HFFc6 (cell line): ENCODE measurements at regions not wholly inside any gene's neighbourhood (a gene's known extent, or its start where the extent isn't known, plus 50 kb on each side); places are given as distances from the start of the nearest gene placed in this dataset.

Source experiments
- DNase-seq: peaks from one replicate; pipeline ENCODE4 v3.0.0-alpha.2; 2018
- H3K27ac Mint-ChIP-seq: 2 replicates; pipeline ENCODE4 v1.8.0; 2020; ENCODE audit warnings: mild to moderate bottlenecking, mixed read lengths
- H3K27me3 Mint-ChIP-seq: 2 replicates; pipeline ENCODE4 v1.8.0; 2021; ENCODE audit warnings: mild to moderate bottlenecking, moderate library complexity, mixed read lengths; ENCODE audit not compliant: insufficient read depth
- H3K36me3 Mint-ChIP-seq: 2 replicates; pipeline ENCODE4 v1.8.0; 2021; ENCODE audit warnings: low read depth, mixed read lengths
- H3K4me1 Mint-ChIP-seq: 2 replicates; pipeline ENCODE4 v1.8.0; 2020; ENCODE audit warnings: low read depth, mixed read lengths
- H3K4me3 Mint-ChIP-seq: 2 replicates; pipeline ENCODE4 v1.8.0; 2020; ENCODE audit warnings: mild to moderate bottlenecking, moderate library complexity, mixed read lengths
- H3K9me3 Mint-ChIP-seq: 2 replicates; pipeline ENCODE4 v1.8.0; 2020; ENCODE audit warnings: mild to moderate bottlenecking, mixed read lengths
- CTCF ChIP-seq: fragments of 200-600 bp; sonication (generic); IDR thresholded peaks from 2 replicates; pipeline ENCODE4 v1.5.0; 2021; ENCODE audit warnings: antibody characterized with exemption, mild to moderate bottlenecking

- peaks cover 2% of the 10 kb centered on the region; the same call in 1 of the 2 replicates for H3K9me3 Mint-ChIP-seq
- no peak overlapping the region for H3K27ac Mint-ChIP-seq
- no peak overlapping the region for H3K4me3 Mint-ChIP-seq
- H3K27me3 Mint-ChIP-seq: no peaks in the 10 kb centered on the region; the same call in 1 of the 2 replicates
- H3K4me1 Mint-ChIP-seq: peaks cover 2% of the 10 kb centered on the region; the same call in 1 of the 2 replicates
- no peaks in the 10 kb centered on the region for H3K36me3 Mint-ChIP-seq
- no peak for DNase-seq
- TF ChIP-seq CTCF: no peak
Measured at GRCh38 chr2:122231296-122231695, 475.8 kb downstream of the TSN start.

GRCh38 chr2:122233372-122233771 lies 477.9 kb downstream of the TSN start:
- Mint-ChIP-seq H3K9me3 (peaks cover 4% of the 10 kb centered on the region; the same call in 1 of the 2 replicates), H3K27me3 (no peaks in the 10 kb centered on the region; the same call in 1 of the 2 replicates), H3K27ac (no peak overlapping the region), H3K4me1 (peaks cover 6% of the 10 kb centered on the region; the same call in 1 of the 2 replicates), H3K4me3 (no peak overlapping the region), H3K36me3 (no peaks in the 10 kb centered on the region)
- no peak for DNase-seq
- TF ChIP-seq CTCF: no peak

- Mint-ChIP-seq H3K27ac (no peak overlapping the region), H3K4me3 (no peak overlapping the region), H3K27me3 (peaks cover 3% of the 10 kb centered on the region), H3K4me1 (peaks cover 6% of the 10 kb centered on the region; the same call in 1 of the 2 replicates), H3K36me3 (no peaks in the 10 kb centered on the region), H3K9me3 (peaks cover 4% of the 10 kb centered on the region; the same call in 1 of the 2 replicates)
- no peak for TF ChIP-seq CTCF
- peak; percentile 33 for DNase-seq
Measured at GRCh38 chr2:122236152-122236874, 480.9 kb downstream of the TSN start.

- Mint-ChIP-seq H3K4me3 (no peak overlapping the region), H3K27ac (no peak overlapping the region)
Measured at GRCh38 chr2:122236925-122237324, 481.5 kb downstream of the TSN start.

GRCh38 chr2:122237450-122237849 lies 482.0 kb downstream of the TSN start:
- Mint-ChIP-seq H3K27me3 (peaks cover 3% of the 10 kb centered on the region), H3K4me3 (no peak overlapping the region), H3K27ac (no peak overlapping the region), H3K36me3 (no peaks in the 10 kb centered on the region), H3K9me3 (peaks cover 4% of the 10 kb centered on the region; the same call in 1 of the 2 replicates), H3K4me1 (peaks cover 6% of the 10 kb centered on the region; the same call in 1 of the 2 replicates)
- TF ChIP-seq CTCF: no peak
- DNase-seq: no peak

More at GRCh38 chr2:122236925-122237324, 481.5 kb downstream of the TSN start:
- Mint-ChIP-seq H3K27me3 (peaks cover 3% of the 10 kb centered on the region), H3K9me3 (peaks cover 4% of the 10 kb centered on the region; the same call in 1 of the 2 replicates), H3K4me1 (peaks cover 6% of the 10 kb centered on the region; the same call in 1 of the 2 replicates), H3K36me3 (no peaks in the 10 kb centered on the region)
- no peak for TF ChIP-seq CTCF
- DNase-seq: no peak
